GM23248 (cell line): ENCODE measurements at regions not wholly inside any gene's neighbourhood (a gene's known extent, or its start where the extent isn't known, plus 50 kb on each side); places are given as distances from the start of the nearest gene placed in this dataset.

Experiments
- DNase-seq: peaks from one replicate; pipeline ENCODE4 v3.0.0-alpha.2; 2015
- H2AFZ ChIP-seq: fragments of 200-600 bp; sonication (generic); 2 replicates; pipeline ENCODE4 v1.6.1; 2016; ENCODE audit warnings: antibody characterized with exemption
- H3F3A ChIP-seq: fragments of 200-600 bp; sonication (generic); 2 replicates; pipeline ENCODE4 v1.6.1; 2016; ENCODE audit warnings: mild to moderate bottlenecking, antibody characterized with exemption, mixed run types; ENCODE audit not compliant: insufficient read depth
- H3K27ac ChIP-seq: fragments of 200-600 bp; sonication (generic); 2 replicates; pipeline ENCODE4 v1.5.1; 2016; ENCODE audit warnings: mild to moderate bottlenecking
- H3K27me3 ChIP-seq: fragments of 200-600 bp; sonication (generic); replicated peaks from 2 replicates; pipeline ENCODE4 v1.6.1; 2016; ENCODE audit warnings: mild to moderate bottlenecking; ENCODE audit not compliant: insufficient read depth
- H3K36me3 ChIP-seq: fragments of 200-600 bp; sonication (generic); 2 replicates; pipeline ENCODE4 v1.6.1; 2016; ENCODE audit warnings: low read depth, mild to moderate bottlenecking
- H3K4me1 ChIP-seq: fragments of 200-600 bp; sonication (generic); 2 replicates; pipeline ENCODE4 v1.6.1; 2016; ENCODE audit warnings: mild to moderate bottlenecking; ENCODE audit not compliant: insufficient read depth
- H3K4me2 ChIP-seq: fragments of 200-600 bp; sonication (generic); one replicate; pipeline ENCODE4 v1.6.1; 2016; ENCODE audit warnings: mild to moderate bottlenecking; ENCODE audit not compliant: unreplicated experiment
- H3K4me3 ChIP-seq: fragments of 200-600 bp; sonication (generic); 2 replicates; pipeline ENCODE4 v1.5.1; 2016; ENCODE audit warnings: mild to moderate bottlenecking
- H3K79me2 ChIP-seq: fragments of 200-600 bp; sonication (generic); 2 replicates; pipeline ENCODE4 v1.6.1; 2016; ENCODE audit warnings: mild to moderate bottlenecking; ENCODE audit not compliant: insufficient read depth
- H3K9ac ChIP-seq: fragments of 200-600 bp; sonication (generic); 2 replicates; pipeline ENCODE4 v1.6.1; 2016; ENCODE audit warnings: mild to moderate bottlenecking
- H3K9me2 ChIP-seq: fragments of 200-600 bp; sonication (generic); 2 replicates; pipeline ENCODE4 v1.6.1; 2016; ENCODE audit warnings: mixed run types, mild to moderate bottlenecking, moderate library complexity; ENCODE audit not compliant: insufficient read depth
- H3K9me3 ChIP-seq: fragments of 200-600 bp; sonication (generic); one replicate; pipeline ENCODE4 v1.6.1; 2017; ENCODE audit warnings: low read depth
- H4K20me1 ChIP-seq: fragments of 200-600 bp; sonication (generic); 2 replicates; pipeline ENCODE4 v1.6.0; 2016; ENCODE audit not compliant: insufficient read depth
- EZH2 ChIP-seq: fragments of 200-600 bp; sonication (generic); IDR thresholded peaks from 2 replicates; pipeline ENCODE4 v1.6.1; 2018; ENCODE audit warnings: antibody characterized with exemption, mild to moderate bottlenecking; ENCODE audit not compliant: insufficient read depth, poor library complexity, severe bottlenecking
- EZH2phosphoT487 ChIP-seq: fragments of 200-600 bp; sonication (generic); IDR thresholded peaks from 2 replicates; pipeline ENCODE4 v1.6.1; 2018; ENCODE audit warnings: antibody characterized with exemption, moderate library complexity, mild to moderate bottlenecking, low read depth; ENCODE audit not compliant: insufficient read depth
- WGBS, 2 experiments: methylation state at CpG; one replicate each; pipeline ENCODE4 v1.1.6; 2015 to 2017; ENCODE audit warnings: low lambda C conversion rate in 2 of 2, low coverage in 1 of 2; ENCODE audit errors: missing lambda C conversion rate in 2 of 2; 5-methylcytosine and 5-hydroxymethylcytosine counted together
- in situ Hi-C: fragments of 300-500 bp; cut with MboI; formaldehyde crosslinking; loops from 2 replicates; pipeline ENCODE4 v1.15.0; 2020

GRCh38 chr7:113292105-113292504, 173.8 kb upstream of the SMIM30 start:
- Histone ChIP-seq H3K9ac (no peak overlapping the region), H4K20me1 (0 out of 2 replicates have a peak, but pooled peaks cover 3% of the 10 kb centered on the region), H3K36me3 (no peaks in the 10 kb centered on the region), H3K9me3 (no peaks in the 10 kb centered on the region), H3F3A (no peaks in the 10 kb centered on the region), H3K4me3 (no peak overlapping the region), H3K79me2 (no peaks in the 10 kb centered on the region), H2AFZ (no peak overlapping the region), H3K9me2 (no peaks in the 10 kb centered on the region), H3K27ac (no peak overlapping the region), H3K27me3 (0 out of 2 replicates have a peak, but pooled peaks cover 16% of the 10 kb centered on the region), H3K4me1 (no peaks in the 10 kb centered on the region), H3K4me2 (no peak overlapping the region)
- no peak for DNase-seq
- TF ChIP-seq EZH2phosphoT487 (no peak), EZH2 (no peak)
- in situ Hi-C loops, result loop anchor here (10.0 kb wide), 1 partner anchor 267 kb away; no protein-coding TSS in a partner anchor
- 36 to 46% methylated on average over 3 of the region's 3 CpGs for WGBS, 2 experiments

- no peak overlapping the region for H3K4me2 ChIP-seq
- H4K20me1 ChIP-seq, result 0 out of 2 replicates have a peak, but pooled peaks cover 3% of the 10 kb centered on the region
- no peaks in the 10 kb centered on the region for H3F3A ChIP-seq
- H3K27ac ChIP-seq, result no peak overlapping the region
- H2AFZ ChIP-seq, result no peak overlapping the region
- no peak overlapping the region for H3K4me3 ChIP-seq
- no peaks in the 10 kb centered on the region for H3K4me1 ChIP-seq
- TF ChIP-seq EZH2 (no peak), EZH2phosphoT487 (no peak)
- H3K9ac ChIP-seq, result no peak overlapping the region
- in situ Hi-C loops, result loop anchor here (10.0 kb wide), 1 partner anchor 266 kb away; no protein-coding TSS in a partner anchor
- H3K9me3 ChIP-seq, result no peaks in the 10 kb centered on the region
- no peaks in the 10 kb centered on the region for H3K79me2 ChIP-seq
- H3K36me3 ChIP-seq, result no peaks in the 10 kb centered on the region
- 33 to 35% methylated on average over 9 of the region's 9 CpGs for WGBS, 2 experiments
- DNase-seq, result no peak
- no peaks in the 10 kb centered on the region for H3K9me2 ChIP-seq
- H3K27me3 ChIP-seq, result 0 out of 2 replicates have a peak, but pooled peaks cover 8% of the 10 kb centered on the region
Measured at GRCh38 chr7:113291058-113291457, 172.7 kb upstream of the SMIM30 start.

GRCh38 chr7:113289140-113289740, 170.9 kb upstream of the SMIM30 start:
- WGBS, 2 experiments, result 24 to 28% methylated on average over 4 of the region's 4 CpGs
- TF ChIP-seq EZH2 (no peak), EZH2phosphoT487 (no peak)
- no peaks in the 10 kb centered on the region for H3F3A ChIP-seq
- no peaks in the 10 kb centered on the region for H3K9me3 ChIP-seq
- in situ Hi-C loops, result no loop called here
- no peaks in the 10 kb centered on the region for H3K9me2 ChIP-seq
- H3K4me2 ChIP-seq, result no peak overlapping the region
- no peak overlapping the region for H3K4me3 ChIP-seq
- H3K27ac ChIP-seq, result no peak overlapping the region
- no peaks in the 10 kb centered on the region for H4K20me1 ChIP-seq
- DNase-seq, result peak; percentile 79
- no peaks in the 10 kb centered on the region for H3K79me2 ChIP-seq
- H3K9ac ChIP-seq, result no peak overlapping the region
- H2AFZ ChIP-seq, result no peak overlapping the region
- H3K4me1 ChIP-seq, result peaks cover 14% of the 10 kb centered on the region
- H3K27me3 ChIP-seq, result no peaks in the 10 kb centered on the region
- H3K36me3 ChIP-seq, result no peaks in the 10 kb centered on the region

GRCh38 chr7:113285411-113285810, 167.1 kb upstream of the SMIM30 start:
- 19 to 23% methylated on average over 3 of the region's 3 CpGs for WGBS, 2 experiments
- H3K4me2 ChIP-seq, result peak overlapping the region; percentile 0
- TF ChIP-seq EZH2 (no peak), EZH2phosphoT487 (no peak)
- no peaks in the 10 kb centered on the region for H3K27me3 ChIP-seq
- H3K4me1 ChIP-seq, result peaks cover 21% of the 10 kb centered on the region
- no peaks in the 10 kb centered on the region for H3K9me3 ChIP-seq
- in situ Hi-C loops, result no loop called here
- no peak overlapping the region for H3K4me3 ChIP-seq
- 0 out of 2 replicates have a peak overlapping the region, but pooled peaks have one; percentile 17 for H2AFZ ChIP-seq
- no peaks in the 10 kb centered on the region for H3K9me2 ChIP-seq
- no peaks in the 10 kb centered on the region for H3F3A ChIP-seq
- peak; percentile 48 for DNase-seq
- H3K27ac ChIP-seq, result no peak overlapping the region
- no peaks in the 10 kb centered on the region for H3K36me3 ChIP-seq
- H3K79me2 ChIP-seq, result no peaks in the 10 kb centered on the region
- no peaks in the 10 kb centered on the region for H4K20me1 ChIP-seq
- H3K9ac ChIP-seq, result no peak overlapping the region

GRCh38 chr7:113283861-113284260, 165.5 kb upstream of the SMIM30 start:
- no peaks in the 10 kb centered on the region for H3K79me2 ChIP-seq
- TF ChIP-seq EZH2, result no peak
- TF ChIP-seq EZH2phosphoT487, result no peak
- H2AFZ ChIP-seq, result no peak overlapping the region
- H3K36me3 ChIP-seq, result no peaks in the 10 kb centered on the region
- no peaks in the 10 kb centered on the region for H3K27me3 ChIP-seq
- no peak overlapping the region for H3K4me3 ChIP-seq
- in situ Hi-C loops, result no loop called here
- no peaks in the 10 kb centered on the region for H3F3A ChIP-seq
- H4K20me1 ChIP-seq, result no peaks in the 10 kb centered on the region
- no peak overlapping the region for H3K9ac ChIP-seq
- H3K9me3 ChIP-seq, result no peaks in the 10 kb centered on the region
- H3K9me2 ChIP-seq, result no peaks in the 10 kb centered on the region
- peak; percentile 67 for DNase-seq
- H3K27ac ChIP-seq, result no peak overlapping the region
- H3K4me2 ChIP-seq, result no peak overlapping the region
- H3K4me1 ChIP-seq, result peaks cover 24% of the 10 kb centered on the region
